Stimulated activated naive CD8-positive, alpha-beta T cell treated with anti-CD3 and anti-CD28 coated beads, Interleukin-15, Interleukin-2, amounts not matched to agents 100 ng/mL and 50 ng/mL, for 24 hours (primary cell): ENCODE measurements at regions not wholly inside any gene's neighbourhood (a gene's known extent, or its start where the extent isn't known, plus 50 kb on each side); places are given as distances from the start of the nearest gene placed in this dataset.
"Not testable (repeated sequence)": the region's sequence is repeated elsewhere in the genome, so short reads cannot be mapped to it uniquely, and the experiment has no call there.

Experiments
- H3K27ac Mint-ChIP-seq: one replicate; pipeline ENCODE4 v1.8.0; 2021; ENCODE audit warnings: mild to moderate bottlenecking, mixed read lengths
- H3K27me3 Mint-ChIP-seq: one replicate; pipeline ENCODE4 v1.8.0; 2021; ENCODE audit warnings: mixed read lengths
- H3K36me3 Mint-ChIP-seq: one replicate; pipeline ENCODE4 v1.8.0; 2021; ENCODE audit warnings: low read depth, mixed read lengths
- H3K4me1 Mint-ChIP-seq: one replicate; pipeline ENCODE4 v1.8.0; 2021; ENCODE audit warnings: low read depth, mixed read lengths
- H3K4me3 Mint-ChIP-seq: one replicate; pipeline ENCODE4 v1.8.0; 2021; ENCODE audit warnings: mild to moderate bottlenecking, mixed read lengths
- H3K9me3 Mint-ChIP-seq: one replicate; pipeline ENCODE4 v1.8.0; 2021; ENCODE audit warnings: mixed read lengths

GRCh38 chr17:31798205-31798724 lies 60.8 kb downstream of the COPRS start:
- Mint-ChIP-seq H3K36me3 (no peaks in the 10 kb centered on the region), H3K27me3 (no peaks in the 10 kb centered on the region), H3K4me3 (no peak overlapping the region), H3K4me1 (no peaks in the 10 kb centered on the region), H3K27ac (no peak overlapping the region), H3K9me3 (no peaks in the 10 kb centered on the region)

DNA sequence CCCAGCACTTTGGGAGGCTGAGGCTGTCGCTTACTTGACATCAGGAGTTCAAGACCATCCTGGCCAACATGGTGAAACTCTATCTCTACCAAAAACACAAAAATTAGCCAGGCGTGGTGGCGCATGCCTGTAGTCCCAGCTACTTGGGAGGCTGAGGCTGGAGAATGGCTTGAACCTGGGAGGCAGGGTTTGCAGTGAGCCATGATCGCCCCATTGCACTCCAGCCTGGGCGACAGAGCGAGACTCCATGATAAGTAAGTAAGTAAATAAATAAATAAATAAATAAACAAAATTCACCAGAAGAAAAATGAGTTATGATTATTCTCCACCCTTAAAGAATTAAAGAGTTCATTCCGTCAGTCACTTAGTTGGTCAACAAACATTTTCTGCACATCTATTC lies 63.1 kb downstream of the COPRS start:
- not testable (repeated sequence) for H3K4me3 Mint-ChIP-seq, H3K27ac Mint-ChIP-seq, H3K9me3 Mint-ChIP-seq, H3K4me1 Mint-ChIP-seq, H3K27me3 Mint-ChIP-seq, H3K36me3 Mint-ChIP-seq

DNA sequence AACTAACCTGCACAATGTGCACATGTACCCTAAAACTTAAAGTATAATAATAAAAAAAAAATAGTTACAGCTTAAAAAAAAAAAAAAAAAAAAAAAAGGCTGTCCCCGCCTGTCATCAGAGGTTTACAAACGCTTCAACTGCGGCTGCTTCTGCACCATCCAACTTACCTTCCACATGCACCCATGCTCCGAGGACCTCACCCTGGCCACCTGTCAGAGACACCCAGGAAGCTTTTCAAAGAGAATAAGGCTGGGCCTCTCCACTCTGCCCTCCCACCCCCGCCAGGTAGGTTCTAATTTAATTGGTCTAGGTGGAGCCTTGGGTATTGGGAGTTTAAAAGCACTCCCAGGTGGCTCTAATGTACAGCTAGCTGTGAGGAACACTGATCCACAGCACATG lies 64.9 kb downstream of the COPRS start:
- no peaks in the 10 kb centered on the region for H3K9me3 Mint-ChIP-seq
- H3K27me3 Mint-ChIP-seq, result peaks cover 6% of the 10 kb centered on the region
- H3K4me1 Mint-ChIP-seq, result peaks cover 7% of the 10 kb centered on the region
- no peak overlapping the region for H3K27ac Mint-ChIP-seq
- no peak overlapping the region for H3K4me3 Mint-ChIP-seq
- H3K36me3 Mint-ChIP-seq, result no peaks in the 10 kb centered on the region

DNA sequence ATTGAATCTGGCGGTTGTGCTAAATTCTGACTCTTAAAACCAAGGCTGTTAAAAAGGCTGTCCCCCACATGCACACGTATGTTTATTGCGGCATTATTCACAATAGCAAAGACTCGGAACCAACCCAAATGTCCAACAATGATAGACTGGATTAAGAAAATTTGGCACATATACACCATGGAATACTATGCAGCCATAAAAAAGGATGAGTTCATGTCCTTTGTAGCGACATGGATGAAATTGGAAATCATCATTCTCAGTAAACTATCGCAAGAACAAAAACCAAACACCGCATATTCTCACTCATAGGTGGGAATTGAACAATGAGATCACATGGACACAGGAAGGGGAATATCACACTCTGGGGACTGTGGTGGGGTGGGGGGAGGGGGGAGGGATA lies 65.4 kb downstream of the COPRS start:
- H3K9me3 Mint-ChIP-seq, H3K27me3 Mint-ChIP-seq, H3K4me1 Mint-ChIP-seq, H3K27ac Mint-ChIP-seq, H3K4me3 Mint-ChIP-seq, H3K36me3 Mint-ChIP-seq: not testable (repeated sequence)

DNA sequence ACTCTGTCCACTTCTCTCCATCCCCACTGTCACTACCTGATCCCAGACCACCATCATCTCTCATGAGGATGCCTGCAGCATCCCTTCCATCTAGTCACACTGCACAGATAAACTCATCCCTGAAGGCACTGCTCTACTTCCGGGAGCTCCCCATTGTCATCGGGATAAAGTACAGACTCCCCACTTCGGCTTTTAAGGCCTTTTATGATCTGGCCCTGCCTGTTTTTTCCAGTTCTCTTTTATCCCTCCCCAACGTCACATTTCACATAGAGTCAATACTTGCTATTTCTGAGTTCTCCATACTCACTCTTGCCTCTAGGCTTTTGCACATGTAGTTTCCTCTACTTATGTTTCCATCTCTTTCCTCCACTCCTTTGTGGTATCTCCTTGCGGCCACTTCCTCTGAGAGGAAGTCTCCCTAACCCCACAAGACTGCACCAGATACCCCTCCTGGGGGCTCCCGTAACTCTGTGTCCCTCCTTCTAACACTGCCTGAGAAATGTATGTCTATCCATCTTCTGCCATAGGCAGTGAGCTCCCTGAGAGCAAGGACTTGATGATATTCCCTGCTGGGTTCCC lies 66.9 kb downstream of the COPRS start:
- Mint-ChIP-seq H3K27ac (no peak overlapping the region), H3K4me3 (no peak overlapping the region), H3K36me3 (no peaks in the 10 kb centered on the region), H3K4me1 (peaks cover 7% of the 10 kb centered on the region), H3K27me3 (peaks cover 6% of the 10 kb centered on the region), H3K9me3 (no peaks in the 10 kb centered on the region)

- Mint-ChIP-seq H3K27me3 (peaks cover 6% of the 10 kb centered on the region), H3K36me3 (no peaks in the 10 kb centered on the region), H3K27ac (no peak overlapping the region), H3K4me1 (peaks cover 7% of the 10 kb centered on the region), H3K9me3 (no peaks in the 10 kb centered on the region), H3K4me3 (no peak overlapping the region)
Measured at GRCh38 chr17:31789707-31790505, 69.1 kb downstream of the COPRS start.

- peaks cover 9% of the 10 kb centered on the region for H3K27me3 Mint-ChIP-seq
- no peaks in the 10 kb centered on the region for H3K36me3 Mint-ChIP-seq
- no peak overlapping the region for H3K4me3 Mint-ChIP-seq
- peaks cover 7% of the 10 kb centered on the region for H3K4me1 Mint-ChIP-seq
- no peaks in the 10 kb centered on the region for H3K9me3 Mint-ChIP-seq
- no peak overlapping the region for H3K27ac Mint-ChIP-seq
Measured at GRCh38 chr17:31788956-31789355, 70.1 kb downstream of the COPRS start.

- Mint-ChIP-seq H3K36me3 (no peaks in the 10 kb centered on the region), H3K9me3 (no peaks in the 10 kb centered on the region), H3K4me1 (peaks cover 7% of the 10 kb centered on the region), H3K4me3 (no peak overlapping the region), H3K27me3 (peaks cover 11% of the 10 kb centered on the region), H3K27ac (no peak overlapping the region)
Measured at GRCh38 chr17:31788571-31788946, 70.5 kb downstream of the COPRS start.

DNA sequence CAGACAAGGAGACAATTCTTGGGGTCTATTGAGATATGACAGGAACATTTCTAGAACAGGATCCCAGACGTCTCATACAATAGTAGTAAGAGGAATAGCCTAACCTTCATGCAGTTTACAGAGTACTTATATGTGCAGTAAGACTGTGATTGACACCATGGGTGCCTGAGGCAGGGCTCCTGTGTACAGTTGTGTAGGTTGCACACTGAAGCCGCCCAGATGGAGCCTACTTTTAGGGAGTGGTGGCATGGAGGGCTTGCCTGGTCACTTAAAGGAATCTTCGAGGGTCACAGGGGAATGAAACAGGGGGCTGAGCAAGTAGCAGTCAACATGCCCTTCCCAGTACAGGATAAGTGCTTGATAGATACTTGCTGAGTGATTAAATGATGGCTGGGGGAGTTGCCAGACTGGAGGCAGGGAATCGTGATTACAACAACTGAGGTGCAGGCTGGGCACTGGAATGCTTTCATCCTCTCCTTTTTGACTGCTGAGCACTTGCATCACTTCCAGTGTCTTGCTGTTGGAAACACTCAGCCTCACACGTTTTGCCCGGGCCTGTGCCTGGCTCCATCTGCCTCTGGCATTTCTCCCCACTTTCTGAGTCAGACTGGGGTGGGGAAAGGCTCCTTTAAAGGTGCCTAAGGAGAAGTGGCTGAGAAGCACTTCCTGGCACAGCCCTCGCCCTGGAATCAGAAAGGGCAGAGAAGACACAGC lies 71.0 kb downstream of the COPRS start:
- no peak overlapping the region for H3K27ac Mint-ChIP-seq
- peaks cover 16% of the 10 kb centered on the region for H3K27me3 Mint-ChIP-seq
- no peak overlapping the region for H3K4me3 Mint-ChIP-seq
- H3K36me3 Mint-ChIP-seq, result no peaks in the 10 kb centered on the region
- H3K4me1 Mint-ChIP-seq, result peaks cover 7% of the 10 kb centered on the region
- H3K9me3 Mint-ChIP-seq, result no peaks in the 10 kb centered on the region

- Mint-ChIP-seq H3K4me3 (no peak overlapping the region), H3K4me1 (peaks cover 7% of the 10 kb centered on the region), H3K36me3 (no peaks in the 10 kb centered on the region), H3K27me3 (peaks cover 19% of the 10 kb centered on the region), H3K27ac (no peak overlapping the region), H3K9me3 (no peaks in the 10 kb centered on the region)
Measured at GRCh38 chr17:31786796-31787481, 72.1 kb downstream of the COPRS start.

- H3K4me3 Mint-ChIP-seq, result no peak overlapping the region
- H3K27me3 Mint-ChIP-seq, result peaks cover 28% of the 10 kb centered on the region
- no peaks in the 10 kb centered on the region for H3K4me1 Mint-ChIP-seq
- no peaks in the 10 kb centered on the region for H3K36me3 Mint-ChIP-seq
- no peak overlapping the region for H3K27ac Mint-ChIP-seq
- H3K9me3 Mint-ChIP-seq, result no peaks in the 10 kb centered on the region
Measured at GRCh38 chr17:31780483-31780882, 78.6 kb downstream of the COPRS start.

DNA sequence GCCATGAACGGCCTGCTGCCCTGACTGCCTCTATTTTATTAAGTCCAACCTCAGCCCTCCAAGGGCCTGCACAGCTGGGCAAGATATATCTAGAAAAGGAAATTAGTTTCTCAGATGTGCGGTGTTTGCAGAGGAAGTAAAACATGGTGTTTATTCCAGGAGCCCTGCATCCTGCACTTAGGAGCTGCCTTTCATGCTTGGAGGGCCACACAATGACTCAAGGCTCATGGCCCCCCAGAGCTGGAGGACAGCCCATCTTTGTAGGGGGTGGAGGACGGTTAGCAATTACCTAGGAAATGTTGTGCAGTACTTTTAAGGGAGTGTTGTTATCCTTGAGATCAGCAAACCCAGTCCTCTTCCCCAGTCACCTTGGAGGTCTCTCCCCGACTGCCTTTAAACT lies 80.5 kb downstream of the COPRS start:
- H3K4me3 Mint-ChIP-seq, result no peak overlapping the region
- H3K36me3 Mint-ChIP-seq, result no peaks in the 10 kb centered on the region
- no peaks in the 10 kb centered on the region for H3K9me3 Mint-ChIP-seq
- no peaks in the 10 kb centered on the region for H3K4me1 Mint-ChIP-seq
- H3K27me3 Mint-ChIP-seq, result peaks cover 23% of the 10 kb centered on the region
- H3K27ac Mint-ChIP-seq, result no peak overlapping the region

GRCh38 chr17:31771328-31771727 lies 87.7 kb downstream of the COPRS start:
- H3K36me3 Mint-ChIP-seq, H3K27ac Mint-ChIP-seq, H3K27me3 Mint-ChIP-seq, H3K9me3 Mint-ChIP-seq, H3K4me3 Mint-ChIP-seq, H3K4me1 Mint-ChIP-seq: not testable (repeated sequence)

- not testable (repeated sequence) for H3K27ac Mint-ChIP-seq, H3K27me3 Mint-ChIP-seq, H3K9me3 Mint-ChIP-seq, H3K4me3 Mint-ChIP-seq, H3K4me1 Mint-ChIP-seq, H3K36me3 Mint-ChIP-seq
Measured at GRCh38 chr17:31770501-31770900, 88.5 kb downstream of the COPRS start.
